ENCODE measurements at regions not wholly inside any gene's neighbourhood (a gene's known extent, or its start where the extent isn't known, plus 50 kb on each side); places are given as distances from the start of the nearest gene placed in this dataset.
A peak's percentile ranks its signal among the peaks of the same experiment; 100 is the strongest.

GRCh38 chr1:175851749-175852148 is 108.4 kb upstream of the TNR start:
- Histone ChIP-seq H3K4me3 (no peak overlapping the region), H3K27me3 (no peaks in the 10 kb centered on the region), H3K36me3 (no peaks in the 10 kb centered on the region), H3K9me3 (replicated peaks) (no peaks in the 10 kb centered on the region), H3K4me1 (no peaks in the 10 kb centered on the region), H3K27ac (no peak overlapping the region)
- DNase-seq = no peak

- Histone ChIP-seq H3K9me3 (replicated peaks) (no peaks in the 10 kb centered on the region), H3K27me3 (no peaks in the 10 kb centered on the region), H3K36me3 (no peaks in the 10 kb centered on the region), H3K4me1 (no peaks in the 10 kb centered on the region), H3K27ac (no peak overlapping the region), H3K4me3 (no peak overlapping the region)
- no peak for DNase-seq
Measured at GRCh38 chr1:175848329-175848728, 104.9 kb upstream of the TNR start.

GRCh38 chr1:175845985-175846384 is 102.6 kb upstream of the TNR start:
- Histone ChIP-seq H3K36me3 (no peaks in the 10 kb centered on the region), H3K9me3 (replicated peaks) (no peaks in the 10 kb centered on the region), H3K4me3 (no peak overlapping the region), H3K27ac (no peak overlapping the region), H3K4me1 (no peaks in the 10 kb centered on the region), H3K27me3 (no peaks in the 10 kb centered on the region)
- DNase-seq = no peak

GRCh38 chr1:175845338-175845737 is 101.9 kb upstream of the TNR start:
- Histone ChIP-seq H3K27ac (no peak overlapping the region), H3K36me3 (no peaks in the 10 kb centered on the region), H3K4me1 (no peaks in the 10 kb centered on the region), H3K9me3 (replicated peaks) (no peaks in the 10 kb centered on the region), H3K27me3 (no peaks in the 10 kb centered on the region), H3K4me3 (no peak overlapping the region)
- no peak for DNase-seq

GRCh38 chr1:175844877-175845276 is 101.5 kb upstream of the TNR start:
- DNase-seq = no peak
- H3K4me3 ChIP-seq = no peak overlapping the region
- no peaks in the 10 kb centered on the region for H3K4me1 ChIP-seq
- H3K9me3 ChIP-seq (replicated peaks) = no peaks in the 10 kb centered on the region
- H3K27ac ChIP-seq = no peak overlapping the region
- no peaks in the 10 kb centered on the region for H3K36me3 ChIP-seq
- H3K27me3 ChIP-seq = no peaks in the 10 kb centered on the region

- Histone ChIP-seq H3K4me3 (no peak overlapping the region), H3K27me3 (no peaks in the 10 kb centered on the region), H3K4me1 (no peaks in the 10 kb centered on the region)
Measured at GRCh38 chr1:175842550-175842949, 99.2 kb upstream of the TNR start.

GRCh38 chr1:175841738-175842187 is 98.4 kb upstream of the TNR start:
- no peaks in the 10 kb centered on the region for H3K9me3 ChIP-seq (replicated peaks)
- H3K4me1 ChIP-seq = no peaks in the 10 kb centered on the region
- no peak for DNase-seq
- no peaks in the 10 kb centered on the region for H3K36me3 ChIP-seq
- H3K27ac ChIP-seq = no peak overlapping the region
- H3K4me3 ChIP-seq = no peak overlapping the region
- H3K27me3 ChIP-seq = no peaks in the 10 kb centered on the region

More at GRCh38 chr1:175842550-175842949, 99.2 kb upstream of the TNR start:
- no peaks in the 10 kb centered on the region for H3K9me3 ChIP-seq (replicated peaks)
- DNase-seq = no peak
- no peak overlapping the region for H3K27ac ChIP-seq
- H3K36me3 ChIP-seq = no peaks in the 10 kb centered on the region

GRCh38 chr1:175840787-175841186 is 97.4 kb upstream of the TNR start:
- DNase-seq = no peak
- no peaks in the 10 kb centered on the region for H3K4me1 ChIP-seq
- no peaks in the 10 kb centered on the region for H3K9me3 ChIP-seq (replicated peaks)

GRCh38 chr1:175839779-175840669 is 96.6 kb upstream of the TNR start:
- Histone ChIP-seq H3K9me3 (replicated peaks) (no peaks in the 10 kb centered on the region), H3K4me3 (0 out of 2 replicates have a peak overlapping the region, but pooled peaks have one; percentile 25), H3K27me3 (no peaks in the 10 kb centered on the region), H3K27ac (no peak overlapping the region), H3K4me1 (no peaks in the 10 kb centered on the region), H3K36me3 (no peaks in the 10 kb centered on the region)
- peak in 1 of 2 experiments; percentile 15 for DNase-seq

More at GRCh38 chr1:175840787-175841186, 97.4 kb upstream of the TNR start:
- Histone ChIP-seq H3K27ac (no peak overlapping the region), H3K36me3 (no peaks in the 10 kb centered on the region), H3K4me3 (no peak overlapping the region), H3K27me3 (no peaks in the 10 kb centered on the region)

GRCh38 chr1:175834597-175834996 is 91.2 kb upstream of the TNR start:
- no peak overlapping the region for H3K27ac ChIP-seq
- no peaks in the 10 kb centered on the region for H3K36me3 ChIP-seq
- no peak for DNase-seq
- H3K27me3 ChIP-seq = no peaks in the 10 kb centered on the region
- no peaks in the 10 kb centered on the region for H3K4me1 ChIP-seq
- no peaks in the 10 kb centered on the region for H3K9me3 ChIP-seq (replicated peaks)
- no peak overlapping the region for H3K4me3 ChIP-seq

- Histone ChIP-seq H3K27ac (no peak overlapping the region), H3K4me1 (no peaks in the 10 kb centered on the region), H3K9me3 (replicated peaks) (no peaks in the 10 kb centered on the region), H3K27me3 (no peaks in the 10 kb centered on the region), H3K36me3 (no peaks in the 10 kb centered on the region), H3K4me3 (no peak overlapping the region)
- no peak for DNase-seq
Measured at GRCh38 chr1:175833951-175834350, 90.6 kb upstream of the TNR start.

- Histone ChIP-seq H3K9me3 (replicated peaks) (no peaks in the 10 kb centered on the region), H3K27ac (no peak overlapping the region), H3K36me3 (no peaks in the 10 kb centered on the region), H3K4me1 (no peaks in the 10 kb centered on the region), H3K4me3 (no peak overlapping the region), H3K27me3 (no peaks in the 10 kb centered on the region)
- DNase-seq = no peak
Measured at GRCh38 chr1:175833502-175833901, 90.1 kb upstream of the TNR start.

- no peak overlapping the region for H3K4me3 ChIP-seq
- DNase-seq = no peak
- H3K9me3 ChIP-seq (replicated peaks) = no peaks in the 10 kb centered on the region
- H3K36me3 ChIP-seq = no peaks in the 10 kb centered on the region
- no peaks in the 10 kb centered on the region for H3K4me1 ChIP-seq
- no peaks in the 10 kb centered on the region for H3K27me3 ChIP-seq
- no peak overlapping the region for H3K27ac ChIP-seq
Measured at GRCh38 chr1:175830500-175830899, 87.1 kb upstream of the TNR start.

- no peak overlapping the region for H3K27ac ChIP-seq
- no peaks in the 10 kb centered on the region for H3K9me3 ChIP-seq (replicated peaks)
- H3K27me3 ChIP-seq = no peaks in the 10 kb centered on the region
- H3K36me3 ChIP-seq = no peaks in the 10 kb centered on the region
- no peaks in the 10 kb centered on the region for H3K4me1 ChIP-seq
- no peak overlapping the region for H3K4me3 ChIP-seq
- no peak for DNase-seq
Measured at GRCh38 chr1:175829845-175830244, 86.5 kb upstream of the TNR start.

- no peak overlapping the region for H3K27ac ChIP-seq
- no peaks in the 10 kb centered on the region for H3K4me1 ChIP-seq
- H3K27me3 ChIP-seq = no peaks in the 10 kb centered on the region
- H3K9me3 ChIP-seq (replicated peaks) = no peaks in the 10 kb centered on the region
- DNase-seq = no peak
- H3K4me3 ChIP-seq = no peak overlapping the region
- H3K36me3 ChIP-seq = no peaks in the 10 kb centered on the region
Measured at GRCh38 chr1:175826705-175827104, 83.3 kb upstream of the TNR start.

- Histone ChIP-seq H3K4me3 (no peak overlapping the region), H3K9me3 (replicated peaks) (no peaks in the 10 kb centered on the region), H3K36me3 (no peaks in the 10 kb centered on the region), H3K27me3 (no peaks in the 10 kb centered on the region), H3K27ac (no peak overlapping the region), H3K4me1 (no peaks in the 10 kb centered on the region)
- peak in 1 of 2 experiments; percentile 44 for DNase-seq
Measured at GRCh38 chr1:175824079-175824478, 80.7 kb upstream of the TNR start.

Measured in SJCRH30 (cell line).